IPS-NIHi7 (cell line): ENCODE measurements at regions not wholly inside any gene's neighbourhood (a gene's known extent, or its start where the extent isn't known, plus 50 kb on each side); places are given as distances from the start of the nearest gene placed in this dataset.
"Not testable (repeated sequence)": the region's sequence is repeated elsewhere in the genome, so short reads cannot be mapped to it uniquely, and the experiment has no call there.

Source experiments
- DNase-seq: peaks from one replicate; pipeline ENCODE4 v3.0.0; 2012; ENCODE audit warnings: mixed read lengths; ENCODE audit errors: extremely low spot score

GRCh38 chr7:155228894-155229293 lies 68.8 kb upstream of the INSIG1 start:
- no peak for DNase-seq

GRCh38 chr7:155229548-155230168 lies 68.0 kb upstream of the INSIG1 start:
- no peak for DNase-seq

- peak; percentile 64 for DNase-seq
These were observed 67.5 kb upstream of the INSIG1 start for GRCh38 chr7:155230169-155230593.

GRCh38 chr7:155231241-155231800 lies 66.4 kb upstream of the INSIG1 start:
- DNase-seq = no peak

GRCh38 chr7:155231941-155232340 lies 65.7 kb upstream of the INSIG1 start:
- DNase-seq = no peak

GRCh38 chr7:155232911-155233310 lies 64.8 kb upstream of the INSIG1 start:
- no peak for DNase-seq

GRCh38 chr7:155233311-155234157 lies 64.1 kb upstream of the INSIG1 start:
- DNase-seq = no peak

GRCh38 chr7:155234158-155234492 lies 63.6 kb upstream of the INSIG1 start:
- no peak for DNase-seq

- no peak for DNase-seq
These were observed 62.5 kb upstream of the INSIG1 start for GRCh38 chr7:155234950-155235789.

GRCh38 chr7:155236386-155236785 lies 61.3 kb upstream of the INSIG1 start:
- no peak for DNase-seq

- no peak for DNase-seq
These were observed 60.4 kb upstream of the INSIG1 start for GRCh38 chr7:155237297-155237696.

GRCh38 chr7:155237730-155238129 lies 59.9 kb upstream of the INSIG1 start:
- DNase-seq = no peak

- not testable (repeated sequence) for DNase-seq
These were observed 58.1 kb upstream of the INSIG1 start for GRCh38 chr7:155239431-155240087.

- no peak for DNase-seq
These were observed 53.0 kb upstream of the INSIG1 start for GRCh38 chr7:155244675-155245074.

GRCh38 chr7:155247479-155248365 lies 50.0 kb upstream of the INSIG1 start:
- DNase-seq = no peak
